ENCODE measurements at regions not wholly inside any gene's neighbourhood (a gene's known extent, or its start where the extent isn't known, plus 50 kb on each side); places are given as distances from the start of the nearest gene placed in this dataset.

DNA sequence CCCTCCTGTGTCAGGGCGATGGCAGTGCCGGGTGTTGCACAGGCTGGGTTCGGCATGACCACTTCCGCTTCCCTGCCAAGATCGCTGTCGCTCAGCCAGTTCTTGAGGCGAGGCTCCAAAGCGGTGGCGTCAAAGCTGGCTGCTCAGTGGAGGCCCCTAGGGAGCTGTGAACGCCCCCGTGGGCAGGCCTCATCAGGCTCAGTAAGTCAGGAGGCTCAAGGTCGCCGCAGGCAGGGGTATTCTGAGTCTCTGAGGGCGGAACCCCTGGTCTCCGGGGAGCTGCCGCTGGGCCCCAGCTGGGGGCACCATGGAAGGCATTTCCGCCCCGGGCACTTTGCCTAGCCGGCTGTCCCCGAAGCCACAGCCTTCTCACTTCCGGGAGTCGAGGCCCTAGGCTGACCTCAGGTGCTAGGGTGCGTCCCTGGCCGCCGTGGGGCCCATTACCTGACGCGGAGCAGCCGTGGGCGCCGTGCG lies 210.4 kb downstream of the SOCS6 start:
- Histone ChIP-seq H3K9ac (ENCODE audit: low read length) (no peak overlapping the region), H3K27ac (ENCODE audit: low read depth, low read length) (no peak overlapping the region), H3K4me3 (replicated peaks in 1 of 2; ENCODE audit: low read depth in 1 of 2, low read length in 2 of 2) (no peak overlapping the region), H3K27me3 (ENCODE audit: insufficient read depth, low read length) (no peaks in the 10 kb centered on the region), H3K36me3 (ENCODE audit: control insufficient read depth in 1 of 2, insufficient read depth in 2 of 2, low read length in 2 of 2) (no peaks in the 10 kb centered on the region), H3K4me2 (ENCODE audit: low read length) (no peak overlapping the region), H3K4me1 (ENCODE audit: control insufficient read depth in 1 of 2, insufficient read depth in 2 of 2, low read length in 2 of 2) (no peaks in the 10 kb centered on the region), H2AFZ (ENCODE audit: low read depth, low read length, poor library complexity, severe bottlenecking) (no peak overlapping the region), H3K9me2 (ENCODE audit: insufficient read depth) (no peaks in the 10 kb centered on the region), H3K9me3 (ENCODE audit: control insufficient read depth in 1 of 2, insufficient read depth in 1 of 2, low read depth in 1 of 2, low read length in 2 of 2) (no peaks in the 10 kb centered on the region), H4K20me1 (ENCODE audit: insufficient read depth) (no peaks in the 10 kb centered on the region), H3K79me2 (ENCODE audit: insufficient read depth, low read length) (no peaks in the 10 kb centered on the region)
- POLR2A ChIA-PET = no interaction called here
- DNase-seq (ENCODE audit: low read depth, low spot score) = no peak
- TF ChIP-seq JUND (IDR thresholded peaks at IDR 0.05) (no peak), RAD21 (IDR thresholded peaks at IDR 0.05; ENCODE audit: low read depth) (no peak), POLR2A (IDR thresholded peaks at IDR 0.05; ENCODE audit: borderline replicate concordance, extremely low read depth, insufficient read depth, insufficient read length) (no peak), CBX3 (IDR thresholded peaks at IDR 0.05; ENCODE audit: low read depth) (no peak), YY1 (IDR thresholded peaks at IDR 0.05; ENCODE audit: extremely low read depth, insufficient replicate concordance, low read depth, low read length) (no peak), POLR2AphosphoS5 (IDR thresholded peaks at IDR 0.05; ENCODE audit: low read depth, low read length) (no peak), EGR1 (IDR thresholded peaks at IDR 0.05; ENCODE audit: low read depth) (no peak), FOSL1 (IDR thresholded peaks at IDR 0.05; ENCODE audit: low read depth) (no peak), ELF1 (IDR thresholded peaks at IDR 0.05; ENCODE audit: borderline replicate concordance, low read depth) (no peak), CEBPB (IDR thresholded peaks at IDR 0.05; ENCODE audit: low read depth) (no peak), SRF (IDR thresholded peaks at IDR 0.05; ENCODE audit: low read depth) (no peak)
- TF ChIP-seq, protein P1, sequence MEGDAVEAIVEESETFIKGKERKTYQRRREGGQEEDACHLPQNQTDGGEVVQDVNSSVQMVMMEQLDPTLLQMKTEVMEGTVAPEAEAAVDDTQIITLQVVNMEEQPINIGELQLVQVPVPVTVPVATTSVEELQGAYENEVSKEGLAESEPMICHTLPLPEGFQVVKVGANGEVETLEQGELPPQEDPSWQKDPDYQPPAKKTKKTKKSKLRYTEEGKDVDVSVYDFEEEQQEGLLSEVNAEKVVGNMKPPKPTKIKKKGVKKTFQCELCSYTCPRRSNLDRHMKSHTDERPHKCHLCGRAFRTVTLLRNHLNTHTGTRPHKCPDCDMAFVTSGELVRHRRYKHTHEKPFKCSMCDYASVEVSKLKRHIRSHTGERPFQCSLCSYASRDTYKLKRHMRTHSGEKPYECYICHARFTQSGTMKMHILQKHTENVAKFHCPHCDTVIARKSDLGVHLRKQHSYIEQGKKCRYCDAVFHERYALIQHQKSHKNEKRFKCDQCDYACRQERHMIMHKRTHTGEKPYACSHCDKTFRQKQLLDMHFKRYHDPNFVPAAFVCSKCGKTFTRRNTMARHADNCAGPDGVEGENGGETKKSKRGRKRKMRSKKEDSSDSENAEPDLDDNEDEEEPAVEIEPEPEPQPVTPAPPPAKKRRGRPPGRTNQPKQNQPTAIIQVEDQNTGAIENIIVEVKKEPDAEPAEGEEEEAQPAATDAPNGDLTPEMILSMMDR (IDR thresholded peaks at IDR 0.05 in 2 of 3, conservative IDR thresholded peaks at IDR 0.05 in 1 of 3; ENCODE audit: borderline replicate concordance in 1 of 3, insufficient read depth in 1 of 3, low read depth in 2 of 3, low read length in 2 of 3) = no peak
- RAD21 ChIA-PET (ENCODE audit: low non-redundant PET in 1 of 2, low total read pairs in 2 of 2, uncharacterized antibody in 2 of 2, unreplicated experiment in 2 of 2) = no interaction called here
- intact Hi-C loops (cut with micrococcal nuclease) = no loop called here
- CTCF ChIA-PET = no interaction called here
- no peak for ATAC-seq
- no TSS peak for BruUV-seq (replicated peaks)

All from HCT116 (cell line).